BJ (cell line): ENCODE measurements at regions not wholly inside any gene's neighbourhood (a gene's known extent, or its start where the extent isn't known, plus 50 kb on each side); places are given as distances from the start of the nearest gene placed in this dataset.

Source experiments
- CTCF ChIA-PET: fragments of 350-600 bp; formaldehyde crosslinking; extraction: SDS; loops from one replicate; lab custom pipeline; 2021; ENCODE audit warnings: antibody characterized with exemption, inconsistent platforms; lab: Yijun Ruan, JAX
- POLR2A ChIA-PET: fragments of 300-600 bp; sonication (Branson Sonifier 250); formaldehyde crosslinking; extraction: SDS; loops from one replicate; lab custom pipeline; 2021; ENCODE audit warnings: antibody characterized with exemption; lab: Charles Lee
- DNase-seq: peaks from one replicate; pipeline ENCODE4 v3.0.0-alpha.2; 2011; ENCODE audit warnings: low read depth
- H3K27me3 ChIP-seq: 2 replicates; pipeline ENCODE4 v1.6.0; 2011; ENCODE audit warnings: low read length; ENCODE audit not compliant: control insufficient read depth, insufficient read depth
- H3K36me3 ChIP-seq: 2 replicates; pipeline ENCODE4 v1.5.1; 2011; ENCODE audit warnings: low read length; ENCODE audit not compliant: control insufficient read depth, insufficient read depth
- H3K4me3 ChIP-seq: 2 replicates; pipeline ENCODE4 v1.5.1; 2011; ENCODE audit warnings: low read depth, mild to moderate bottlenecking, control low read depth, low read length
- TF ChIP-seq, protein P1 (sequence below): IDR thresholded peaks from 2 replicates; pipeline ENCODE4 v1.5.1; 2011; ENCODE audit warnings: low read depth, mild to moderate bottlenecking, control low read depth, inconsistent platforms, low read length, moderate library complexity; ENCODE audit not compliant: insufficient read depth

DNA sequence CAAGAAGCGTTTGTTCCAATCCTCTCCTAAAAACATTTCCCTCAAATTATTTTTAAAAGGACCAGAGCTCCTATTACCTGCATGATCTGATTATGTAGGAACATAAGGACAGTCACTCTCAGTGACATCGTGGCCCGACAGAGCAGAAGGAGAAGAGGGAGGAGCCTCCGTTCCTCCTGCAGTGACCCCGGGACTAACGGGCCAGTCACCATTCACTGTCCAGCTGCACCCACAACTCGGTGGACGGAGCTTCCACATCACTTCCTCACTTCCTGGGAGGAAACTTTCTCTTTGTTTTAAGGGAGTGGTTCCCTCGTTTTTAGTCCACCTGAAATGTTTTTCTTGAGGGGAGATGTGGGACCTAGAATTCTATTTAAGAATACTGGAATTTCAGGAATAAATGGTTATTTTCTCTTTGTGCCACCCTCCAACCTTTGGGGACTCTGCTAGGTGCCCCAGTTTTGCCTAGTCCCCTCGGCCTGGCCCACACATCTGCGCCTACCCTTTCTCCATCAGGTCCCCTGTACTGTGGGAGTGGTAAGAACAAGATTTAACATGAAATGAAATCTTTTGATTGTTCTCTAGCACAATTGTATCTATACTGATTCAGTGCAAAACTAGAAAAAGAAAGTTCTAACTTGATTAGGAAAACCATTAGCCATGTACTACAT, 173.5 kb upstream of the RNF32 start:
- H3K36me3 ChIP-seq: no peaks in the 10 kb centered on the region
- DNase-seq: no peak
- no peaks in the 10 kb centered on the region for H3K27me3 ChIP-seq
- no peak overlapping the region for H3K4me3 ChIP-seq
- CTCF ChIA-PET: no interaction called here
- POLR2A ChIA-PET: no interaction called here
- TF ChIP-seq, protein P1, sequence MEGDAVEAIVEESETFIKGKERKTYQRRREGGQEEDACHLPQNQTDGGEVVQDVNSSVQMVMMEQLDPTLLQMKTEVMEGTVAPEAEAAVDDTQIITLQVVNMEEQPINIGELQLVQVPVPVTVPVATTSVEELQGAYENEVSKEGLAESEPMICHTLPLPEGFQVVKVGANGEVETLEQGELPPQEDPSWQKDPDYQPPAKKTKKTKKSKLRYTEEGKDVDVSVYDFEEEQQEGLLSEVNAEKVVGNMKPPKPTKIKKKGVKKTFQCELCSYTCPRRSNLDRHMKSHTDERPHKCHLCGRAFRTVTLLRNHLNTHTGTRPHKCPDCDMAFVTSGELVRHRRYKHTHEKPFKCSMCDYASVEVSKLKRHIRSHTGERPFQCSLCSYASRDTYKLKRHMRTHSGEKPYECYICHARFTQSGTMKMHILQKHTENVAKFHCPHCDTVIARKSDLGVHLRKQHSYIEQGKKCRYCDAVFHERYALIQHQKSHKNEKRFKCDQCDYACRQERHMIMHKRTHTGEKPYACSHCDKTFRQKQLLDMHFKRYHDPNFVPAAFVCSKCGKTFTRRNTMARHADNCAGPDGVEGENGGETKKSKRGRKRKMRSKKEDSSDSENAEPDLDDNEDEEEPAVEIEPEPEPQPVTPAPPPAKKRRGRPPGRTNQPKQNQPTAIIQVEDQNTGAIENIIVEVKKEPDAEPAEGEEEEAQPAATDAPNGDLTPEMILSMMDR: no peak

DNA sequence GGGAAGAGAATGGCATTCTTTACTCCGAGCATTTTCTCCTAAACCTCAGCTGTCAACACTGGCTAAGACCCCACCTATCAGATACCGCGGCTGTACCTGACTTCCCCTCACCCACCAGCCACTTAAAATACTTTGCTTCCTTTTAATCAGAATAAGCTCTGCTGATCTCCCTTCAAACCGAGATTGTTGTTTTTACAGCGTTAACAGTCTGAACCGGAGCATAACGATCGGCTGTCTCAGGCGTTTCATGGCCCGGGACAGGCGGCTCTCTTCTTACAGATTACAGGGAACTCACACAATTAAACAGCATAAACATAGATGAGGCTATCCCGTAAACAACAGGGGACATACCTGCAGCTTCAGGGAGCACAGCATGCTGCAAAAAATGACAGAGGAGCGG, 174.3 kb upstream of the RNF32 start:
- Histone ChIP-seq H3K36me3 (no peaks in the 10 kb centered on the region), H3K27me3 (no peaks in the 10 kb centered on the region), H3K4me3 (no peak overlapping the region)
- DNase-seq: no peak
- POLR2A ChIA-PET: no interaction called here
- CTCF ChIA-PET: no interaction called here
- TF ChIP-seq, protein P1: no peak

DNA sequence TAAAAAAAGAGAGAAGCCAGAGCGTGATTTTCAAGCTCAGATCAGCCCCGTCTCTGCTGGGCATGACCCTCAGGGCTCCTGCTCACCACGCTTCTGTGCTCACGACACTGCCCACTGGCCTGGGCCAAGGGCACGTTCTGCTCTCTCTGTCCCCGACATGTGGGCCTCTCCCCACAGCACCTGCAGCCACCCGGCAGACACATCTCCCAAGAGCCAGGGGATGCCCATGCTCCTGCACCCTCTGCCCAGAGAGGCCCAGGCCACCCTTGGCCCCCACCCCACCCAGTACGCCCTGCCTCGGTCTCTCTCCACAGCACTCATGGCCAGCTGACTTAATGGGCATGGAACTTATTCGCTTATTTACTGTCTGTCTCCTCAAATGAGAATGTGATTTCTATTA, 175.4 kb upstream of the RNF32 start:
- ChIA-PET POLR2A (no interaction called here), CTCF (no interaction called here)
- H3K27me3 ChIP-seq: no peaks in the 10 kb centered on the region
- no peak overlapping the region for H3K4me3 ChIP-seq
- no peaks in the 10 kb centered on the region for H3K36me3 ChIP-seq
- no peak for DNase-seq
- TF ChIP-seq, protein P1: no peak

DNA sequence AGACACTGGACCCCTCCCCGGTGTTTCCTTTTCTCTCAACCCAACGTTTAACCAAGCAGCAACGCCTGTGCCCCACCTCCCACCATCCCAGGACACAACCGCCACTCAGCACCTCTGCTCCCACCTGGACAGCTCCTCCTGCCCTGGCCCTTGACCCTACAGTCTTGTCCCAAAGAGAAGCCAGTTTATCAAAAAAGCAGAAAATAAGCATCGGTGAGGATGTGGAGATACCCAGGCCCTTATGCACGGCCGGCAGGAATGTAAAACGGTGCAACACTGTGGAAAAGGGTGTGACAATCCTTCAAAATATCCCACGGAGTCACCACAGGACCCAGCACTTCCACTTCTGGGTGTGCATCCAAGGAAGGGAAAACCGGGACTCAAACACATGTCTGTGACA, 176.2 kb upstream of the RNF32 start:
- CTCF ChIA-PET: no interaction called here
- no peaks in the 10 kb centered on the region for H3K27me3 ChIP-seq
- POLR2A ChIA-PET: no interaction called here
- no peak for DNase-seq
- no peak overlapping the region for H3K4me3 ChIP-seq
- no peaks in the 10 kb centered on the region for H3K36me3 ChIP-seq
- TF ChIP-seq, protein P1: no peak

DNA sequence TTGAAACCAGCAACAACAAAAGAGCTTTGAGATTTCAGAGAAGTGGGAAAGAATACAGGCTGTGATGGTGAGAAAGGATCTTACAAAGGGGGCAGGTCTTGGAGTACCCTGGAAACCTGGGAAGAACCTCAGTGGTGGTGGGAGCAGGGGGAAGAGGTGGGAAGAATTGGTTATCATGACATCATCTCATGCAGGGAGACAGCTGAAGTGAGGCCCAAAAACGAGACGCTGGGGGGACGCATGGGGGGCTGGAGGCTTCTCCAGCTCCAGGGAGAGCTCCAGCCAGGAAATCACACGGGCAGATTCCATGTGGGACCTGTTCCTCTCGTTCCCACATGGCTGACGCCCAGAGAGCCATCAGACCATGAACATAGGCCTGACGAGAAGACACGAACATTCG, 177.3 kb upstream of the RNF32 start:
- DNase-seq: no peak

More for the DNA sequence above, 177.3 kb upstream of the RNF32 start:
- Histone ChIP-seq H3K27me3 (no peaks in the 10 kb centered on the region), H3K4me3 (no peak overlapping the region), H3K36me3 (no peaks in the 10 kb centered on the region)
- POLR2A ChIA-PET: no interaction called here
- CTCF ChIA-PET: interaction anchor here (0.7 kb wide), 1 partner anchor 353 kb away, joined by 3 read pairs; no protein-coding TSS in a partner anchor
- TF ChIP-seq, protein P1: no peak
